ENCODE measurements at regions not wholly inside any gene's neighbourhood (a gene's known extent, or its start where the extent isn't known, plus 50 kb on each side); places are given as distances from the start of the nearest gene placed in this dataset.

GRCh38 chr1:37098237-37098636 is 63.9 kb upstream of the GRIK3 start:
- TF ChIP-seq CTCF (IDR thresholded peaks at IDR 0.05; ENCODE audit: low read depth, low read length), result no peak
- DNase-seq (ENCODE audit: extremely low read depth, low read depth), result no peak

- no peak for TF ChIP-seq CTCF (IDR thresholded peaks at IDR 0.05; ENCODE audit: low read depth, low read length)
- DNase-seq (ENCODE audit: extremely low read depth, low read depth), result no peak
Measured at GRCh38 chr1:37100310-37100709, 66.0 kb upstream of the GRIK3 start.

- no peak for TF ChIP-seq CTCF (IDR thresholded peaks at IDR 0.05; ENCODE audit: low read depth, low read length)
- DNase-seq (ENCODE audit: extremely low read depth, low read depth), result no peak
Measured at GRCh38 chr1:37102656-37103382, 68.5 kb upstream of the GRIK3 start.

GRCh38 chr1:37105911-37106310 is 71.6 kb upstream of the GRIK3 start:
- no peak for TF ChIP-seq CTCF (IDR thresholded peaks at IDR 0.05; ENCODE audit: low read depth, low read length)
- no peak for DNase-seq (ENCODE audit: extremely low read depth, low read depth)

GRCh38 chr1:37107153-37107907 is 73.0 kb upstream of the GRIK3 start:
- DNase-seq (ENCODE audit: extremely low read depth, low read depth), result no peak
- TF ChIP-seq CTCF (IDR thresholded peaks at IDR 0.05; ENCODE audit: low read depth, low read length), result no peak

GRCh38 chr1:37108596-37109188 is 74.4 kb upstream of the GRIK3 start:
- DNase-seq (ENCODE audit: extremely low read depth, low read depth), result no peak
- TF ChIP-seq CTCF (IDR thresholded peaks at IDR 0.05; ENCODE audit: low read depth, low read length), result no peak

- DNase-seq (ENCODE audit: extremely low read depth, low read depth), result no peak
Measured at GRCh38 chr1:37112430-37112829, 78.1 kb upstream of the GRIK3 start.

More at GRCh38 chr1:37112430-37112829, 78.1 kb upstream of the GRIK3 start:
- no peak for TF ChIP-seq CTCF (IDR thresholded peaks at IDR 0.05; ENCODE audit: low read depth, low read length)
